PC-9 (cell line): ENCODE measurements at regions not wholly inside any gene's neighbourhood (a gene's known extent, or its start where the extent isn't known, plus 50 kb on each side); places are given as distances from the start of the nearest gene placed in this dataset.
A peak's percentile ranks its signal among the peaks of the same experiment; 100 is the strongest.

Experiments used
- BruUV-seq: library from RNA; stranded (reverse); fragments of 400-500 nt; replicated peaks from 2 replicates; lab custom pipeline; 2021; lab: Mats Ljungman, UMichigan
- CTCF ChIA-PET: fragments of 300-600 bp; sonication (Branson Sonifier 250); formaldehyde crosslinking; loops from one replicate; lab custom pipeline; 2022; ENCODE audit warnings: antibody characterized with exemption; lab: Charles Lee
- POLR2A ChIA-PET: fragments of 300-600 bp; sonication (Branson Sonifier 250); formaldehyde crosslinking; loops from one replicate; lab custom pipeline; 2022; ENCODE audit warnings: antibody characterized with exemption; ENCODE audit not compliant: unreplicated experiment; lab: Charles Lee
- DNase-seq, 2 experiments: peaks; one replicate each; pipeline versions ENCODE4 v3.0.0 to v3.0.0-alpha.2; 2015 to 2022; ENCODE audit warnings: mixed read lengths in 1 of 2
- H2AFZ ChIP-seq: fragments of 200-600 bp; sonication (generic); 2 replicates; pipeline ENCODE4 v1.8.1; 2017; ENCODE audit warnings: antibody characterized with exemption
- H3F3A ChIP-seq: fragments of 200-600 bp; sonication (generic); 2 replicates; pipeline ENCODE4 v1.8.1; 2017; ENCODE audit warnings: antibody characterized with exemption, mild to moderate bottlenecking, low read depth; ENCODE audit not compliant: insufficient read depth
- H3K27ac ChIP-seq: fragments of 200-600 bp; sonication (generic); 2 replicates; pipeline ENCODE4 v1.6.1; 2016; ENCODE audit warnings: mixed run types
- H3K27me3 ChIP-seq: fragments of 200-600 bp; sonication (generic); 2 replicates; pipeline ENCODE4 v1.6.1; 2016; ENCODE audit warnings: low read depth, mixed run types; ENCODE audit not compliant: insufficient read depth
- H3K36me3 ChIP-seq: fragments of 200-600 bp; sonication (generic); 2 replicates; pipeline ENCODE4 v1.6.1; 2016; ENCODE audit warnings: low read depth, mixed run types
- H3K4me1 ChIP-seq: fragments of 200-600 bp; sonication (generic); replicated peaks from 2 replicates; pipeline ENCODE4 v1.6.1; 2016; ENCODE audit warnings: mixed run types; ENCODE audit not compliant: insufficient read depth
- H3K4me2 ChIP-seq: fragments of 200-600 bp; sonication (generic); 2 replicates; pipeline ENCODE4 v1.6.1; 2017; ENCODE audit warnings: mixed run types
- H3K4me3 ChIP-seq: fragments of 200-600 bp; sonication (generic); 2 replicates; pipeline ENCODE4 v1.6.1; 2016; ENCODE audit warnings: mixed run types
- H3K79me2 ChIP-seq: fragments of 200-600 bp; sonication (generic); 2 replicates; pipeline ENCODE4 v1.6.1; 2017; ENCODE audit warnings: low read depth, mixed run types
- H3K9me2 ChIP-seq: fragments of 200-600 bp; sonication (generic); 2 replicates; pipeline ENCODE4 v1.8.1; 2017; ENCODE audit warnings: mild to moderate bottlenecking; ENCODE audit not compliant: insufficient read depth
- H3K9me3 ChIP-seq: fragments of 200-600 bp; sonication (generic); 2 replicates; pipeline ENCODE4 v1.8.1; 2016; ENCODE audit warnings: low read depth; ENCODE audit not compliant: insufficient read depth
- H4K20me1 ChIP-seq: fragments of 200-600 bp; sonication (generic); 2 replicates; pipeline ENCODE4 v1.8.1; 2017; ENCODE audit not compliant: insufficient read depth
- EZH2 ChIP-seq: fragments of 200-600 bp; sonication (generic); IDR thresholded peaks from 2 replicates; pipeline ENCODE4 v1.8.0; 2017; ENCODE audit warnings: antibody characterized with exemption, low read depth
- intact Hi-C: fragments of 100-400 bp; cut with micrococcal nuclease; formaldehyde crosslinking; loops from one replicate; pipeline ENCODE4 v1.10.0; 2022; ENCODE audit not compliant: unreplicated experiment
- TF ChIP-seq, protein P1 (sequence below): fragments of 200-600 bp; sonication (generic); conservative IDR thresholded peaks from 2 replicates; pipeline ENCODE4 v1.6.1; 2017; ENCODE audit warnings: mixed run types, antibody characterized with exemption, mild to moderate bottlenecking, moderate library complexity

DNA sequence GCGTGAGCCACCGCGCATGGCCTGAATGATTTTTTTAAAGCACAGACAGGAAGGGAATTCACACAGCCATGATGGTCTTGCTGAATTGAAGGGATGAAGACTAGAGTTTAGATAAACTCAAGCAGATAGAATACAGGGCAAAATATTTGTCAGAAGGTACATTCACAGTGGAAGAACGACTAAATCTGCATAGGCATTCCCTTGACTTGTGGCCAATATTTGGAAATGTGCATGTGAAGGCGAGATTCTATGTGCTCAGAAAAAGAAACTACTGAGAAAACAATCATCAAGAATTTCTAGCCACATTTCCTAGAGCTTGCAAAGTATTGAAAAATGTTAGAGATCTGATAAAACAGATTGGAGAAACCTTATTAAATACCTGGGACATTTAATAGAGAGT is 1166.2 kb downstream of the DNAJB9 start:
- no peaks in the 10 kb centered on the region for H3K4me1 ChIP-seq
- ChIA-PET POLR2A (no interaction called here), CTCF (no interaction called here)
- intact Hi-C loops, result no loop called here
- no peak overlapping the region for H2AFZ ChIP-seq
- DNase-seq, result no peak
- no peak overlapping the region for H3K4me2 ChIP-seq
- no peaks in the 10 kb centered on the region for H3K27me3 ChIP-seq
- H4K20me1 ChIP-seq, result no peaks in the 10 kb centered on the region
- no peaks in the 10 kb centered on the region for H3F3A ChIP-seq
- no peaks in the 10 kb centered on the region for H3K36me3 ChIP-seq
- TF ChIP-seq, protein P1, sequence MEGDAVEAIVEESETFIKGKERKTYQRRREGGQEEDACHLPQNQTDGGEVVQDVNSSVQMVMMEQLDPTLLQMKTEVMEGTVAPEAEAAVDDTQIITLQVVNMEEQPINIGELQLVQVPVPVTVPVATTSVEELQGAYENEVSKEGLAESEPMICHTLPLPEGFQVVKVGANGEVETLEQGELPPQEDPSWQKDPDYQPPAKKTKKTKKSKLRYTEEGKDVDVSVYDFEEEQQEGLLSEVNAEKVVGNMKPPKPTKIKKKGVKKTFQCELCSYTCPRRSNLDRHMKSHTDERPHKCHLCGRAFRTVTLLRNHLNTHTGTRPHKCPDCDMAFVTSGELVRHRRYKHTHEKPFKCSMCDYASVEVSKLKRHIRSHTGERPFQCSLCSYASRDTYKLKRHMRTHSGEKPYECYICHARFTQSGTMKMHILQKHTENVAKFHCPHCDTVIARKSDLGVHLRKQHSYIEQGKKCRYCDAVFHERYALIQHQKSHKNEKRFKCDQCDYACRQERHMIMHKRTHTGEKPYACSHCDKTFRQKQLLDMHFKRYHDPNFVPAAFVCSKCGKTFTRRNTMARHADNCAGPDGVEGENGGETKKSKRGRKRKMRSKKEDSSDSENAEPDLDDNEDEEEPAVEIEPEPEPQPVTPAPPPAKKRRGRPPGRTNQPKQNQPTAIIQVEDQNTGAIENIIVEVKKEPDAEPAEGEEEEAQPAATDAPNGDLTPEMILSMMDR, result no peak
- no peak for TF ChIP-seq EZH2
- no peaks in the 10 kb centered on the region for H3K79me2 ChIP-seq
- no peaks in the 10 kb centered on the region for H3K9me2 ChIP-seq
- no peaks in the 10 kb centered on the region for H3K9me3 ChIP-seq
- H3K27ac ChIP-seq, result no peak overlapping the region
- no peak overlapping the region for H3K4me3 ChIP-seq
- BruUV-seq, result no TSS peak

DNA sequence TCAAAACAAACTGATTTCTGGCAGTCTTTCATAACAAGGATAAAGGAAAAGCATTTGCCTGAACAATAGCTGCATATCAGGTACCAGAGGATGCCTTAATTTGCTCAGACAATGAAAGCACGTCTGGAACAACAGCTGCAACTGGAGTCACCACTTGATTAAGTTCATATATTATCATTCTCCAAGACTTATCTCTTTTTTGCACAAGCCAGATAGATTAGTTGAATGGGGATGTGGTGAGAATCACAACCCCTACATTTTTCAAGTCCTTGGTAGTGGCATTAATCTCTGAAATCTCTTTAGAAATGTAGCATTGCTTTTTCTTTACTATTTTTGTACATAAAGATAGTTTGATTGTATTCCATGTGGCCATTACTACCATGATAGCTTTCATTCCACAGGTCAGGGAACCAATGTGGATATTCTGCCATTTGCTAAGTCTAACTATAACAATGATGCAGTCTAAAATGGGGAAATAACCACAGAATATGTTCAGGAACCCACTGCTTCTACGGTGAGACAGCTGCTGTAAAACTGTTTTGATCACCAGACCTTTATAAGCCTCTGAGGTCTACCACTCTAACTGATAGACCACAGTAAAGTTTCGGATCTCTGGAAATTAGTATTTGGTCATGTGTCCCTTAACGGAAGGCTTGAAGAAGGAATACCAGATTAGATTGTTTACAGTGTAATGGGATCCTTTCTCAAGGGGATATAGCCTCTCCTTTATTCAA is 1176.2 kb downstream of the DNAJB9 start:
- TF ChIP-seq EZH2, result no peak
- TF ChIP-seq, protein P1, result no peak
- H3K79me2 ChIP-seq, result no peaks in the 10 kb centered on the region
- POLR2A ChIA-PET, result no interaction called here
- H3K36me3 ChIP-seq, result no peaks in the 10 kb centered on the region
- H3K27ac ChIP-seq, result no peak overlapping the region
- no peaks in the 10 kb centered on the region for H3K4me1 ChIP-seq
- no peak overlapping the region for H3K4me3 ChIP-seq
- no peaks in the 10 kb centered on the region for H3K27me3 ChIP-seq
- intact Hi-C loops, result no loop called here
- no peaks in the 10 kb centered on the region for H3F3A ChIP-seq
- no TSS peak for BruUV-seq
- no peak for DNase-seq
- H3K4me2 ChIP-seq, result no peak overlapping the region
- CTCF ChIA-PET, result no interaction called here
- peak overlapping the region; percentile 52; the same call in 1 of the 2 replicates for H2AFZ ChIP-seq
- no peaks in the 10 kb centered on the region for H4K20me1 ChIP-seq
- H3K9me2 ChIP-seq, result no peaks in the 10 kb centered on the region
- no peaks in the 10 kb centered on the region; the same call in 1 of the 2 replicates for H3K9me3 ChIP-seq

DNA sequence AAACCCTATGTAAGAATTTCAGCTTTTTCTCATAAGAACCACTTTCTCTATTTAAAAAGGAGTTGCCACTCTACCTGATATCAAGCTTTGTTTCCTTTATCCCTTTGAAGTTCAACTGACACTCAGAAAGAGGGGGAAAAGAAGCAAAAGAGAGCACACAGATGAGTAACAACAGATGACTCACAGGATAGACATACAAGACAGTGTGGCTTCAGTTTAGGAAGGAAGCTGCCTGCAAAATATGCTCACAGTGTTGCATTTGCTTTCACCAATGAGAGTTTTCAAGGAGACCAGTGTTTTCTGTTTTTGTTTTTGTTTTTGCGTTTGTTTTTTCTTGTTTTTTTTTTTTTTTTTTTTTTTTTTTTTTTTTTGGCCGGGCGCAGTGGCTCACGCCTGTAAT is 1181.6 kb downstream of the DNAJB9 start:
- Histone ChIP-seq H4K20me1 (no peaks in the 10 kb centered on the region), H3K4me2 (no peak overlapping the region), H3F3A (no peaks in the 10 kb centered on the region), H2AFZ (no peak overlapping the region), H3K4me1 (no peaks in the 10 kb centered on the region), H3K27me3 (no peaks in the 10 kb centered on the region), H3K36me3 (no peaks in the 10 kb centered on the region), H3K9me2 (no peaks in the 10 kb centered on the region), H3K4me3 (no peak overlapping the region), H3K27ac (no peak overlapping the region), H3K9me3 (no peaks in the 10 kb centered on the region), H3K79me2 (no peaks in the 10 kb centered on the region)
- BruUV-seq, result no TSS peak
- peak in 1 of 2 experiments; percentile 10 for DNase-seq
- POLR2A ChIA-PET, result no interaction called here
- CTCF ChIA-PET, result interaction anchor here (0.6 kb wide), 1 partner anchor 560 kb away, joined by 3 read pairs; no protein-coding TSS in a partner anchor
- TF ChIP-seq, protein P1, result no peak
- no peak for TF ChIP-seq EZH2
- intact Hi-C loops, result no loop called here
